GM12892 (cell line): ENCODE measurements at regions not wholly inside any gene's neighbourhood (a gene's known extent, or its start where the extent isn't known, plus 50 kb on each side); places are given as distances from the start of the nearest gene placed in this dataset.

ENCODE experiments used
- POLR2A ChIP-seq: IDR thresholded peaks from 2 replicates; pipeline ENCODE4 v1.6.1; 2011; ENCODE audit warnings: low read depth, low read length, control low read depth
- TAF1 ChIP-seq: IDR thresholded peaks from 2 replicates; pipeline ENCODE4 v1.6.1; 2011; ENCODE audit warnings: low read depth, mild to moderate bottlenecking, control low read depth, low read length, borderline replicate concordance

GRCh38 chr11:70509476-70509875 is 111.1 kb downstream of the CTTN start:
- TF ChIP-seq POLR2A (no peak), TAF1 (no peak)
